T-helper 2 cell treated with Interferon-gamma antibody and Interleukin-4, amounts not matched to agents 5 μg/mL and 100 μg/mL, for 36 hours (primary cell): ENCODE measurements at regions not wholly inside any gene's neighbourhood (a gene's known extent, or its start where the extent isn't known, plus 50 kb on each side); places are given as distances from the start of the nearest gene placed in this dataset.
"Not testable (repeated sequence)": the region's sequence is repeated elsewhere in the genome, so short reads cannot be mapped to it uniquely, and the experiment has no call there.

Experiments used
- DNase-seq: peaks from one replicate; pipeline ENCODE4 v3.0.0; 2021; ENCODE audit warnings: low spot score
- H3K27ac Mint-ChIP-seq: one replicate; pipeline ENCODE4 v1.8.0; 2021; ENCODE audit warnings: mild to moderate bottlenecking, mixed read lengths
- H3K27me3 Mint-ChIP-seq: one replicate; pipeline ENCODE4 v1.8.0; 2021; ENCODE audit warnings: low read depth, mixed read lengths
- H3K36me3 Mint-ChIP-seq: one replicate; pipeline ENCODE4 v1.8.0; 2021; ENCODE audit warnings: low read depth, mixed read lengths
- H3K4me1 Mint-ChIP-seq: one replicate; pipeline ENCODE4 v1.8.0; 2021; ENCODE audit warnings: low read depth, mixed read lengths
- H3K4me3 Mint-ChIP-seq: one replicate; pipeline ENCODE4 v1.8.0; 2022; ENCODE audit warnings: mild to moderate bottlenecking, moderate library complexity, mixed read lengths
- H3K9me3 Mint-ChIP-seq: one replicate; pipeline ENCODE4 v1.8.0; 2021; ENCODE audit warnings: mixed read lengths

DNA sequence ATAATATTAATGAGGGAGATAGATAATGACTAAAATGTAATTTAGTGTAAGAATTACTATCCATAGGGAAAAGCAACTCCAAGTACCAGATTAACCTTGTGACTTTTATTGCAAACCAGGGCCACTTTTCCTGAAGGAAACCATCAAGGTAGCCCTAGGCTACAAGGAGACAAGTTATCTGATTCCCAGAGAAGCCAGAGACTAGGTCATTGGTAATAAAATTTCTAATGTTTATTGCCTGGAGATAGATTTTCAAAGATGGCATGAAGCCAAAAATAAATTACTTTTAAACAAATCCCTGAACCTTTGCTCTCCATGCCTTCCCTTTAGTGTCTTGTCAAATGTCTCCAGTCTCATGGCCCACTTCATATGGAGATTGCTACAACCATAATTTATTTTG, 610.1 kb upstream of the SLC10A2 start:
- Mint-ChIP-seq H3K9me3 (peaks cover 8% of the 10 kb centered on the region), H3K27me3 (no peaks in the 10 kb centered on the region), H3K27ac (no peak overlapping the region), H3K4me1 (no peaks in the 10 kb centered on the region), H3K36me3 (no peaks in the 10 kb centered on the region), H3K4me3 (no peak overlapping the region)
- no peak for DNase-seq

DNA sequence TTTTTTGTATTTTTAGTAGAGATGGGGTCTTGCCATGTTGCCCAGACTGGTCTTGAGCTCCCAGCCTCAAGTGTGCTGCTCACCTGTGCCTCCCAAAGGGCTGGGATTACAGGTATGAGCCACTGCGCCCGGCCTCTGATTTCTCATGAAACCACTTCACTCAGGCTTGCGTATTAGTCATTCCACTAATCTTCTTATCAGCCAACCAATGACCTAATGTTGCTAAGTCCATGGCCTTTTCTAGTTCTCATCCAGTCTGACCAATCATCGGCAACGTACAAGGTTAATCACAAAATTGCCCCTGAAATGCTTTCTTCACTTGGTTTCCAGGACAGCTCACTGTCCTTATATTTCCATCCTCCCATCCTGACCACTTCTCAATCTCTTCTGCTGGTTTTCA, 605.3 kb upstream of the SLC10A2 start:
- Mint-ChIP-seq H3K4me3 (no peak overlapping the region), H3K9me3 (peaks cover 14% of the 10 kb centered on the region), H3K4me1 (no peaks in the 10 kb centered on the region), H3K36me3 (no peaks in the 10 kb centered on the region), H3K27ac (no peak overlapping the region), H3K27me3 (no peaks in the 10 kb centered on the region)
- DNase-seq: no peak

DNA sequence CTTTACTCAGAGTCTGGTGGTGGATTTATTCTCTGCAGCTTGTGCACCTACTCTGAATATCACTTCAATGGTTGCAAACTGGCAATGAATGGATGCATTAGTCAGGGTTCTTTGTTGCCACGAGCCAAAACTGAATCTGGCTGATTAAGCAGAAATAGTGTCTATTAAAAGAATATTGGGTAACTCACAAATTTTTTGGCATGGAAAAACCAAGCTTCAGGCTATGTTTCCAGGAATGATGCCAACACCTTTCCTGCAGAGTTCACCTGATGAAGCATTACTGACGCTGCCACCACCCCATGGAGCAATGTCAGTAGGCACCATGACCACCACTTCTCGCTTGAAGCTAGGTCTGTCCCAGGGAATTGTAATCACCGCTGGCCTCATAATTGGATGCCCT, 597.8 kb upstream of the SLC10A2 start:
- Mint-ChIP-seq H3K36me3 (no peaks in the 10 kb centered on the region), H3K9me3 (peaks cover 14% of the 10 kb centered on the region), H3K27me3 (no peaks in the 10 kb centered on the region), H3K4me1 (no peaks in the 10 kb centered on the region), H3K4me3 (no peak overlapping the region), H3K27ac (no peak overlapping the region)
- no peak for DNase-seq

- DNase-seq: no peak
- no peaks in the 10 kb centered on the region for H3K4me1 Mint-ChIP-seq
- no peaks in the 10 kb centered on the region for H3K36me3 Mint-ChIP-seq
- peaks cover 6% of the 10 kb centered on the region for H3K9me3 Mint-ChIP-seq
- H3K27me3 Mint-ChIP-seq: no peaks in the 10 kb centered on the region
- no peak overlapping the region for H3K4me3 Mint-ChIP-seq
- H3K27ac Mint-ChIP-seq: no peak overlapping the region
Measured at GRCh38 chr13:103656311-103656710, 590.1 kb upstream of the SLC10A2 start.

DNA sequence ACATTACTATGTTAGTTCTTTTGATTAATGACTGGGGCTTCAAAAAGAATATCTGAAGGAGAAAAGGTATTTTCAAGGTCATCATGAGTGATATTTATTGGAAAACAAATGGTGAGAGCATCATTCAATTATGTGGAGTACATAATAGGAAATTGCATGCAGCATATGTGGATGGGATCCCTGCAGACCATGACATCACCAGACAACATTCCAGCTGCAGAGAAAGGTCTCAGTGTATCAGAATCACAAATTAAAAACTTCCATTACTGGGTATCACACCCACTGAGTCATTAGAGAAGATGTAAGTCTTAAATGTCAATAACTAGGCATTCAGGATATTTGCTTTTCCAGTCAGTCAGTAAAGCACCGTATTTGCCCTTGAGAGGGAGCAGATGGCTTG, 574.4 kb upstream of the SLC10A2 start:
- no peak for DNase-seq
- H3K4me3 Mint-ChIP-seq: no peak overlapping the region
- H3K27me3 Mint-ChIP-seq: no peaks in the 10 kb centered on the region
- no peaks in the 10 kb centered on the region for H3K36me3 Mint-ChIP-seq
- peaks cover 7% of the 10 kb centered on the region for H3K9me3 Mint-ChIP-seq
- H3K27ac Mint-ChIP-seq: no peak overlapping the region
- no peaks in the 10 kb centered on the region for H3K4me1 Mint-ChIP-seq

GRCh38 chr13:103639326-103639725, 573.1 kb upstream of the SLC10A2 start:
- H3K4me3 Mint-ChIP-seq: no peak overlapping the region
- peaks cover 8% of the 10 kb centered on the region for H3K9me3 Mint-ChIP-seq
- H3K4me1 Mint-ChIP-seq: no peaks in the 10 kb centered on the region

GRCh38 chr13:103638706-103639105, 572.5 kb upstream of the SLC10A2 start:
- Mint-ChIP-seq H3K4me3 (no peak overlapping the region), H3K4me1 (no peaks in the 10 kb centered on the region), H3K27ac (no peak overlapping the region), H3K9me3 (peaks cover 11% of the 10 kb centered on the region), H3K36me3 (no peaks in the 10 kb centered on the region), H3K27me3 (no peaks in the 10 kb centered on the region)
- no peak for DNase-seq

More at GRCh38 chr13:103639326-103639725, 573.1 kb upstream of the SLC10A2 start:
- no peaks in the 10 kb centered on the region for H3K36me3 Mint-ChIP-seq
- no peaks in the 10 kb centered on the region for H3K27me3 Mint-ChIP-seq
- no peak for DNase-seq
- H3K27ac Mint-ChIP-seq: no peak overlapping the region

- no peaks in the 10 kb centered on the region for H3K36me3 Mint-ChIP-seq
- no peaks in the 10 kb centered on the region for H3K4me1 Mint-ChIP-seq
- no peaks in the 10 kb centered on the region for H3K27me3 Mint-ChIP-seq
- no peak overlapping the region for H3K4me3 Mint-ChIP-seq
- H3K9me3 Mint-ChIP-seq: peaks cover 11% of the 10 kb centered on the region
- no peak for DNase-seq
- no peak overlapping the region for H3K27ac Mint-ChIP-seq
Measured at GRCh38 chr13:103634066-103634465, 567.8 kb upstream of the SLC10A2 start.

- H3K27me3 Mint-ChIP-seq: no peaks in the 10 kb centered on the region
- DNase-seq: no peak
- no peak overlapping the region for H3K4me3 Mint-ChIP-seq
- no peak overlapping the region for H3K27ac Mint-ChIP-seq
- H3K4me1 Mint-ChIP-seq: no peaks in the 10 kb centered on the region
- peaks cover 4% of the 10 kb centered on the region for H3K9me3 Mint-ChIP-seq
- H3K36me3 Mint-ChIP-seq: no peaks in the 10 kb centered on the region
Measured at GRCh38 chr13:103625194-103625593, 559.0 kb upstream of the SLC10A2 start.

GRCh38 chr13:103618151-103618550, 551.9 kb upstream of the SLC10A2 start:
- Mint-ChIP-seq H3K27ac (no peak overlapping the region), H3K36me3 (no peaks in the 10 kb centered on the region), H3K9me3 (peaks cover 14% of the 10 kb centered on the region), H3K27me3 (no peaks in the 10 kb centered on the region), H3K4me3 (no peak overlapping the region), H3K4me1 (no peaks in the 10 kb centered on the region)
- no peak for DNase-seq

- peaks cover 9% of the 10 kb centered on the region for H3K9me3 Mint-ChIP-seq
- H3K27ac Mint-ChIP-seq: no peak overlapping the region
- no peaks in the 10 kb centered on the region for H3K36me3 Mint-ChIP-seq
- no peak overlapping the region for H3K4me3 Mint-ChIP-seq
- H3K4me1 Mint-ChIP-seq: no peaks in the 10 kb centered on the region
- no peak for DNase-seq
- H3K27me3 Mint-ChIP-seq: no peaks in the 10 kb centered on the region
Measured at GRCh38 chr13:103615771-103616170, 549.6 kb upstream of the SLC10A2 start.

DNA sequence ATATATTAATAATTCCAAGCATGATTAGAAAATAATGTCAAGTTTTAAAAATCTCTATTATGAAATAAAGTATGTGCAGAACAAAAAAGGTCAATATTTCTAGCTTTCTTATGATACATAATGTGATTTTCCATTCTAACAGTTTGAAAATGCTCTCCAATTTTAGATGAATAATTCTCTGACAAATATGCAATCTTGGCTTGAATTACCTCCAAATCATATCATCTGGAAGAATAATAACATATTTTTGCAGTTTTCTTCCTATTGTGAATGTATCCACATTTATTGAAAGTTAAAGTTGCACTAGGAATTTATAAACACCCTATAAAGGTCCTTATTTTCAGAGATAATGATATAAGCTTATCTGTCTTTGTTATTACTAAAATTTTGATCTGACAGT, 548.5 kb upstream of the SLC10A2 start:
- Mint-ChIP-seq H3K4me1 (no peaks in the 10 kb centered on the region), H3K9me3 (peaks cover 9% of the 10 kb centered on the region), H3K27ac (no peak overlapping the region), H3K4me3 (no peak overlapping the region), H3K36me3 (no peaks in the 10 kb centered on the region), H3K27me3 (no peaks in the 10 kb centered on the region)
- no peak for DNase-seq

DNA sequence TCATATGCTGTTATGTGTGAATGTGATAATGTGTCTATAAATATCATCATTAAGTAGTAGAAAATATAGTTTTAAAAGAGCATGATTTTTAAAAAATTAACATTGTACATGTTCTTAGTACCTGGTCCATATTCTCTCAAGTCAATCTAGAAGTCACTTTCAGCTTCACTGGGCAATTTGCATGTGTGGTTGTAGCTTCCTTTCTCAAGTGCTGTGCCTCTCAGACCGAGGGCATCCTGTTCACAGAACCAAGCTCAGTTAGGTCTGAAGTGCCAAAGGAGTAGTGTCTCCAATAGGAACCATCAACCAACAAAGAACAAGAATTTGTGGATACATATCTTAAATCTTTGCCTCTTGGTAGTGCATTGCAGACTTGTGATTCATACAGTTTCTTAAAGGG, 541.8 kb upstream of the SLC10A2 start:
- H3K9me3 Mint-ChIP-seq: no peaks in the 10 kb centered on the region
- no peak overlapping the region for H3K27ac Mint-ChIP-seq
- DNase-seq: no peak
- H3K4me1 Mint-ChIP-seq: no peaks in the 10 kb centered on the region
- H3K4me3 Mint-ChIP-seq: no peak overlapping the region
- H3K36me3 Mint-ChIP-seq: no peaks in the 10 kb centered on the region
- no peaks in the 10 kb centered on the region for H3K27me3 Mint-ChIP-seq

GRCh38 chr13:103605546-103606326, 539.5 kb upstream of the SLC10A2 start:
- H3K36me3 Mint-ChIP-seq: no peaks in the 10 kb centered on the region
- no peaks in the 10 kb centered on the region for H3K4me1 Mint-ChIP-seq
- DNase-seq: no peak
- H3K9me3 Mint-ChIP-seq: peaks cover 6% of the 10 kb centered on the region
- no peak overlapping the region for H3K27ac Mint-ChIP-seq
- no peak overlapping the region for H3K4me3 Mint-ChIP-seq
- no peaks in the 10 kb centered on the region for H3K27me3 Mint-ChIP-seq

DNA sequence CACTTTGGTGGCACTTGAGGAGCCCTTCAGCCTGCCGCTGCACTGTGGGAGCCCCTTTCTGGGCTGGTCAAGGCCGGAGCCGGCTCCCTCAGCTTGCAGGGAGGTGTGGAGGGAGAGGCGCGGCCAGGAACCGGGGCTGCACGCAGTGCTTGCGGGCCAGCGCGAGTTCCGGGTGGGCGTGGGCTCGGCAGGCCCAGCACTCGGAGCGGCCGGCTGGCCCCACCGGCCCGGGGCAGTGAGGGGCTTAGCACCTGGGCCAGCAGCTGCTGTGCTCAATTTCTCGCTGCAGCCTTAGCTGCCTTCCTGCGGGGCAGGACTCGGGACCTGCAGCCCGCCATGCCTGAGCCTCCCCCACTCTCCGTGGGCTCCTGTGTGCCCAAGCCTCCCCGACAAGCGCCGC, 533.7 kb upstream of the SLC10A2 start:
- DNase-seq, H3K27ac Mint-ChIP-seq, H3K9me3 Mint-ChIP-seq, H3K4me3 Mint-ChIP-seq, H3K27me3 Mint-ChIP-seq, H3K36me3 Mint-ChIP-seq, H3K4me1 Mint-ChIP-seq: not testable (repeated sequence)
